OCI-LY7 (cell line): ENCODE measurements at regions not wholly inside any gene's neighbourhood (a gene's known extent, or its start where the extent isn't known, plus 50 kb on each side); places are given as distances from the start of the nearest gene placed in this dataset.

Source experiments
- BruUV-seq: library from RNA; stranded (reverse); fragments of 400-500 nt; replicated peaks from 2 replicates; lab custom pipeline; 2021; lab: Mats Ljungman, UMichigan
- CTCF ChIA-PET: fragments of 300-600 bp; sonication (Branson Sonifier 250); formaldehyde crosslinking; loops from one replicate; lab custom pipeline; 2022; ENCODE audit warnings: antibody characterized with exemption; ENCODE audit not compliant: unreplicated experiment; lab: Charles Lee
- POLR2A ChIA-PET: fragments of 300-600 bp; sonication (Branson Sonifier 250); formaldehyde crosslinking; loops from one replicate; lab custom pipeline; 2022; ENCODE audit warnings: antibody characterized with exemption; lab: Charles Lee
- DNase-seq: peaks from one replicate; pipeline ENCODE4 v3.0.0-alpha.2; 2015; ENCODE audit warnings: low spot score
- H2AFZ ChIP-seq: fragments of 200-600 bp; sonication (generic), shearing (Covaris generic); 2 replicates; pipeline ENCODE4 v1.6.1; 2014; ENCODE audit warnings: mild to moderate bottlenecking, antibody characterized with exemption, low read length, moderate library complexity
- H3K27ac ChIP-seq: fragments of 200-600 bp; sonication (generic); 2 replicates; pipeline ENCODE4 v1.5.1; 2014; ENCODE audit warnings: mixed run types, low read depth, mild to moderate bottlenecking, moderate library complexity, low read length, inconsistent platforms; ENCODE audit not compliant: poor library complexity, severe bottlenecking
- H3K36me3 ChIP-seq: fragments of 200-600 bp; sonication (generic); 2 replicates; pipeline ENCODE4 v1.6.1; 2014; ENCODE audit warnings: mild to moderate bottlenecking, antibody characterized with exemption, low read length, moderate library complexity, mixed read lengths; ENCODE audit not compliant: insufficient read depth
- H3K4me1 ChIP-seq: fragments of 200-600 bp; sonication (generic); 2 replicates; pipeline ENCODE4 v1.5.1; 2014; ENCODE audit warnings: mild to moderate bottlenecking, low read length; ENCODE audit not compliant: insufficient read depth, poor library complexity, severe bottlenecking
- H3K4me2 ChIP-seq: fragments of 200-600 bp; sonication (generic); 2 replicates; pipeline ENCODE4 v1.6.1; 2014; ENCODE audit warnings: mild to moderate bottlenecking, low read length
- H3K4me3 ChIP-seq: fragments of 200-600 bp; sonication (generic); 2 replicates; pipeline ENCODE4 v1.5.1; 2014; ENCODE audit warnings: mild to moderate bottlenecking, low read depth, low read length; ENCODE audit not compliant: poor library complexity, severe bottlenecking
- H3K79me2 ChIP-seq: fragments of 200-600 bp; sonication (generic); 2 replicates; pipeline ENCODE4 v1.6.1; 2016; ENCODE audit warnings: low read depth, mild to moderate bottlenecking, low read length, moderate library complexity, mixed read lengths; ENCODE audit not compliant: insufficient read depth
- H3K9me2 ChIP-seq: fragments of 200-600 bp; sonication (generic); 2 replicates; pipeline ENCODE4 v1.6.1; 2016; ENCODE audit warnings: mild to moderate bottlenecking, low read length, mixed read lengths; ENCODE audit not compliant: insufficient read depth
- H3K9me3 ChIP-seq: fragments of 200-600 bp; sonication (generic); 2 replicates; pipeline ENCODE4 v1.6.1; 2014; ENCODE audit warnings: mild to moderate bottlenecking, mixed run types, low read length, mixed read lengths
- H4K20me1 ChIP-seq: fragments of 200-600 bp; sonication (generic); 2 replicates; pipeline ENCODE4 v1.6.1; 2014; ENCODE audit warnings: mild to moderate bottlenecking, antibody characterized with exemption, low read length, moderate library complexity, mixed read lengths; ENCODE audit not compliant: insufficient read depth
- CTCF ChIP-seq: fragments of 200-600 bp; sonication (generic); conservative IDR thresholded peaks from 2 replicates; pipeline ENCODE4 v1.5.1; 2014; ENCODE audit warnings: mild to moderate bottlenecking, antibody characterized with exemption, low read length, moderate library complexity, mixed read lengths
- EZH2phosphoT487 ChIP-seq: fragments of 200-600 bp; sonication (generic); IDR thresholded peaks from 2 replicates; pipeline ENCODE4 v1.6.1; 2018; ENCODE audit warnings: low read depth, borderline replicate concordance, mild to moderate bottlenecking, mixed run types, antibody characterized with exemption, low read length, moderate library complexity, mixed read lengths
- intact Hi-C: fragments of 100-400 bp; cut with micrococcal nuclease; formaldehyde crosslinking; loops from one replicate; pipeline ENCODE4 v1.10.0; 2022; ENCODE audit not compliant: unreplicated experiment

- BruUV-seq: no TSS peak
- Histone ChIP-seq H3K9me2 (no peaks in the 10 kb centered on the region), H3K4me3 (no peak overlapping the region), H3K27ac (no peak overlapping the region), H4K20me1 (no peaks in the 10 kb centered on the region), H3K79me2 (no peaks in the 10 kb centered on the region), H3K4me2 (no peak overlapping the region), H3K36me3 (no peaks in the 10 kb centered on the region), H2AFZ (no peak overlapping the region), H3K9me3 (no peaks in the 10 kb centered on the region), H3K4me1 (no peaks in the 10 kb centered on the region)
- DNase-seq: no peak
- ChIA-PET POLR2A (interaction anchor here (0.6 kb wide), 1 partner anchor 455 kb away, joined by 7 read pairs; no protein-coding TSS in a partner anchor), CTCF (no interaction called here)
- intact Hi-C loops: no loop called here
- TF ChIP-seq CTCF (no peak), EZH2phosphoT487 (no peak)
Measured at GRCh38 chr2:122734766-122735424, 979.4 kb downstream of the TSN start.

GRCh38 chr2:122736279-122736678 lies 980.8 kb downstream of the TSN start:
- ChIA-PET POLR2A (no interaction called here), CTCF (no interaction called here)
- Histone ChIP-seq H3K27ac (no peak overlapping the region), H3K4me2 (no peak overlapping the region), H3K4me3 (no peak overlapping the region), H2AFZ (no peak overlapping the region), H3K9me2 (no peaks in the 10 kb centered on the region), H3K4me1 (no peaks in the 10 kb centered on the region), H3K9me3 (no peaks in the 10 kb centered on the region), H4K20me1 (no peaks in the 10 kb centered on the region), H3K36me3 (no peaks in the 10 kb centered on the region), H3K79me2 (no peaks in the 10 kb centered on the region)
- DNase-seq: no peak
- no TSS peak for BruUV-seq
- TF ChIP-seq EZH2phosphoT487: no peak
- no peak for TF ChIP-seq CTCF
- intact Hi-C loops: no loop called here

DNA sequence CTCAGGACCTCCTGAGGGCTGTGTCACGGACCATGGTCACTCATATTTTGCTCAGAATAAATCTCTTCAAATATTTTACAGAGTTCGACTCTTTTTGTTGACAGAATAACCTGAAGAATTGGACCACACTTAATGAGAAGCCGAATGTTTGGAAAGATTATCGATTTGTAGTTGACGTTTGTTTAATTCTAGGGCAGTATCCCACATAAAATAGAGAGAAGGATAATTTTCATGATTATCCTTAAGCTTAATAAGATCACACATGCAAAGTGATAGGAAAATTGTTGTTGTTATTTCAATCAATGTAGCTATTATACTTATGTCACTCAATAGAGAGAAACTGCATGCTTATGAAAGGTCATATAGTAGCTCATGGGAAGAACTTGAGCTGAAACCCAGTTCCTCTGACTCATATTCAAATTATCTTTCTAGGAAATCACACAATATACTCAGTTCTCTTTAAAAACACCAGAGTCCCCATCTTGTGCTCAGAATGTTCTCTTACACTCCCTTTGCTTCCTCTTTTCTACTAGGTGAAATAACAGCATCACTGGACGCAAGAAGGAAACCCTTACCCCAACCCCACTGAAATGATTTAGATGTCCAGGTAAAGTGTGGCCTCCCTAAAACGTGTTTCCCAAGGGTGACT lies 982.1 kb downstream of the TSN start:
- no peak for TF ChIP-seq CTCF
- TF ChIP-seq EZH2phosphoT487: no peak
- DNase-seq: no peak
- intact Hi-C loops: no loop called here

More for the DNA sequence above, 982.1 kb downstream of the TSN start:
- H3K9me3 ChIP-seq: no peaks in the 10 kb centered on the region
- no peaks in the 10 kb centered on the region for H3K9me2 ChIP-seq
- H3K79me2 ChIP-seq: no peaks in the 10 kb centered on the region
- H3K27ac ChIP-seq: no peak overlapping the region
- H2AFZ ChIP-seq: no peak overlapping the region
- POLR2A ChIA-PET: interaction anchor here (0.7 kb wide), 1 partner anchor 10 kb away, joined by 3 read pairs; no protein-coding TSS in a partner anchor
- H3K4me2 ChIP-seq: no peak overlapping the region
- no peaks in the 10 kb centered on the region for H4K20me1 ChIP-seq
- H3K4me1 ChIP-seq: no peaks in the 10 kb centered on the region
- BruUV-seq: no TSS peak
- H3K4me3 ChIP-seq: no peak overlapping the region
- CTCF ChIA-PET: no interaction called here
- H3K36me3 ChIP-seq: no peaks in the 10 kb centered on the region
